GM18499 (cell line): ENCODE measurements at regions not wholly inside any gene's neighbourhood (a gene's known extent, or its start where the extent isn't known, plus 50 kb on each side); places are given as distances from the start of the nearest gene placed in this dataset.

ENCODE experiments used
- ATAC-seq: cut with Tn5 transposase; IDR thresholded peaks from one replicate; pipeline ENCODE4 v1.9.1; 2021; ENCODE audit warnings: moderate number of reproducible peaks; ENCODE audit not compliant: insufficient read depth, unreplicated experiment

DNA sequence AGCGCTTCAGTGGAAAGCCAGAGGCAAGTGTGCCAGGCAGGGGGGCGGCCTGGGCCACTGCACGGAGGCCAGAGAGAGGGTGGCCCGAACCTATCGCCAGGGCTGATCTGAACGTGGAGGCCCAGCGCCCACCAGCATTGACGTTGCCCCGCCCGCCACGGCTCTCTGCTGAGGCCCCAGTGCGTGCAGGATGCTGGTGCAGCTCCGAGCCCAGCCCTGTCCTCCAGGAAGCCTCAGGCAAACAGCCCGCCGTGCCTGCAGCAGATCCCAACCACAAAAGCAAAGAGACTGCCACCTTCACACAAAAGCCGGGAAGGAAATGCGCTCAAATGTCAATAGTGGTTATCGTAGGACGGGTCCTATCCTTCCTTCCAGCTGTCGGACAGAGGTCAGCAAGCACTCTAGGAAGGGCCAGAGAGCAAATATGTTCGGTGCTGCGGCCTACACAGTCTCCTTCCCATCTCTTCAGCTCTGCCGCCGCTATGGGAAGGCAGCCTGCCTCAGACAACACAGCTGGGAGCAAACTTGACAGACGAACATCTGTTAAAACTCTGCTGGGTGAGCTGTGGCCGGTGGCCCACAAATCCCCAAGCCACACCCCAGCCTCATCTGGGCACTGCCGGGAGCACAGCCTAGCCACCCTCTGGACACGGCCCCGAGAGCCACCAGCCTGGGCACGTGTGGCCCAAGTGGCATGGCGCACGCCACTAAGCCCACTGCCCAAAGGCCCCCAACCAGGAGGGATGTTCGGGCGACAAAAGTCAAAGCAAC is 146.2 kb downstream of the CRYBB2 start:
- no peak for ATAC-seq

DNA sequence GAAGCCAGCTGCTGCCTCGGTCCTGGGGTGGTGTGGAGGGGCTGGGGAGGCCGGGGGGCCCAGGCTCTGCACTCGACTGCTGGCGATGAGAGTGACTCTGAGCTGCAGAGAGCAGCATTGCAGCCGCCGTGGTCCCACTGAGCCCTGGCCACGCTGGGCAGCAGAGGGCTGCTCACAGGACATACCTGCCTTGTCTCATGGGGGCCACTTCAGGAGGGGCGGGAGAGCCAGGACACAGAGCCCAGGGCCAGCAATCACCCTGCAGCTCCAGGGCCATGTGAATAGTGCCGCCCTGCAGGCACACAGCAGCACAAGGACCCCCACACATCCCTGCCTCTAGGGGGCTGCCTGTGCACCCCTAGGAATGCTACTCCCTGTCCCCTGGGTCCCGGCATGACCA is 147.0 kb downstream of the CRYBB2 start:
- no peak for ATAC-seq

DNA sequence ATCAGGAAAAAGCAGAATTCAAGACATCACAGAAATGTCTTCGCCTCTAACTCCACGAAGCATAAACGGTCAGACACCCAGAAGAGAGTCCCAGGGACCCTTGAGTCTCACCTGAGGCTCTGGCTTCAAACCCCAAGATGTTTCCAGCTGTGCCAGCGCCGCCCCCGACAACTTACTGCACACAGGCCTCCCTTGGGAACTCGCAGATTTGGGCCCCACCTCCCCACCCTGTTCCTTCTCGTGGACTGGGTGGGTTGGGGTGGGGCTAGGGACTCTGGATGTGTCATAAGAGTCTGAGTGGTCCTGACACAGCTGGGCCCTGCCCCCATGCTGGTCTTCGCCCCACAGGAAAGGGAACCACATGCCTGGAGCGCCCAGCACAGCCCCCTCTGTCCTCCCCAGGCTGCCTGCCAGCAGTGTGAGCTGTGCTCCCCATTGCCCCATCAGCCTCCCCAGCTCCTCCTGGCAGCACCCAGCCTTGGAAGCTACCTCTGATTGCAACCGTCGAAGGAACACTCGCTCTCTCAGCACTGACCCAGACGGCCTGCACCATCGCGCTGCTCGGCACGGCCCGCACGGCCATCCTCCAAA is 147.5 kb downstream of the CRYBB2 start:
- ATAC-seq = no peak

DNA sequence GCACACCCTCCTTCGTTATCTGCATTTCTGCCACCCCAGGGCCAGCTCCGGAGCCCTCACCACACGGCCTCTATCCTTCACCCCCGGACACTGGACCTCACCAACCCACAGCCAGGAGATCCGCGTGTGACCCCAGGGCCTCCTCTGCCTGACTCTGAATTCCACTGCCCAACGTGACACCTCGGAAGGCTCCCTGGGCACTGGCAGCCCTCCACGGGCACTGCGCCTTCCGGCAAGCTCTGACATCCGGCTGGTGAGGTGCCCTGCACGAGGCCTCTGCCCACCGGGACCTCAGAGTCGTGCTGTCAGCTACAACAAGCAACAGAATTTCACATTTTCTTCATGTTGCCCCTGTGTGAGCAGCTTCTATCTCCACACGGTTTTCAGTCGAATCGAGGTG is 148.3 kb downstream of the CRYBB2 start:
- ATAC-seq = no peak

DNA sequence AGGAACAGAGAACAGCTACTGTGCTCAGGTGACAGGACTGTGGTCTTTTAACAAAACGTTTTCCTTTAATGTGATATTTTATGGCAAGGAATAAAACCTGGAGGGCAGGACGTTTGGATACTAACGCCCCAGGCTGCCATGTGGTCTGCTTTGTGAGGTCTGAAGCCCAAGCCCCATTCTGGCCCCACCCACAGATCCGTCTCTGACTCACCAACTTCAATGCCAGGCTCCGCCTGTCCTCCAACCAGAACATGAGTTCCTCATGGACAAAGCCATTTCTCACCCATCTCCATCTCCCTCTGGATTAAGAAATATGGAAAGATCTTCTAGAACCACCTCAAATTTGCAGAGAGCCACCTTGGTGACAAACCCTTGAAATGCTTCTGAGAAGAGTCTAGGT is 148.8 kb downstream of the CRYBB2 start:
- ATAC-seq = no peak

DNA sequence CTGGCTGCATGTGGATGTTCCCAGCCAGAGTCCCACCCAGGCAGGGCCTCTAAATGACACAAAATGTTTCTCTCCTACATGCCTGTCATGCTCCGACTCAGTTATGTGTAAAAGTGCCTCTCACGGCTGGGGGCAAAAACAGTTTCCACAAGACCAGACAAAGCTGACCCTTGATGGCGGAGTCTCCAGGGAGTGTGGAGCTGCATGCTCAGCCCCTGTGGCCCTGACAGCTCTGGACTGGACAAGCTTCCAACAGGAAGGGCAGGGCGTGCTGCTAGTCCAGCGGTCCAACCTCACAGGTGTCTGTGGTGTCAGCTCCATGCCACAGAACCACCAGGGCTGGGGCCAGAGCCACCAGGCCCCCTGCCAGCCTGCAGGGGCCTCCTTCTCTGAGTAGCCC is 149.6 kb downstream of the CRYBB2 start:
- no peak for ATAC-seq

DNA sequence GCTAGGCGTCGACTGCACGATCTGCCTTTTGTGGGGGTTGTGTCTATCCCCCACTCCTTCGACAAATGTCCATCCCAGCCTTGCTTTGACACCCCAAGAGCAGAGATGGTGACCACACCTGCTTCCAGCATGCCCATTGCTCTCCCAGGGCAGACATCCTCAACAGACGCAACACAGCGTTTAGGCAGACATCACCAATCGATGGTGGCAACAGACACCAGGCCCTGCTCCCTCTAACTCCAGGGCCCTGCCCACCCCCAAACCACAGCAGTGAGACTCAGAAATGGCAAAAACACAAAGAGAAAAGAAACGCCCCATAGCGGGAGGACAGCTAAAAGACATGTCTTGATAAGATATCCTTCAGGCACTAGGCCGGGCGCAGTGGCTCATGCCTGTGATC is 150.9 kb downstream of the CRYBB2 start:
- no peak for ATAC-seq

DNA sequence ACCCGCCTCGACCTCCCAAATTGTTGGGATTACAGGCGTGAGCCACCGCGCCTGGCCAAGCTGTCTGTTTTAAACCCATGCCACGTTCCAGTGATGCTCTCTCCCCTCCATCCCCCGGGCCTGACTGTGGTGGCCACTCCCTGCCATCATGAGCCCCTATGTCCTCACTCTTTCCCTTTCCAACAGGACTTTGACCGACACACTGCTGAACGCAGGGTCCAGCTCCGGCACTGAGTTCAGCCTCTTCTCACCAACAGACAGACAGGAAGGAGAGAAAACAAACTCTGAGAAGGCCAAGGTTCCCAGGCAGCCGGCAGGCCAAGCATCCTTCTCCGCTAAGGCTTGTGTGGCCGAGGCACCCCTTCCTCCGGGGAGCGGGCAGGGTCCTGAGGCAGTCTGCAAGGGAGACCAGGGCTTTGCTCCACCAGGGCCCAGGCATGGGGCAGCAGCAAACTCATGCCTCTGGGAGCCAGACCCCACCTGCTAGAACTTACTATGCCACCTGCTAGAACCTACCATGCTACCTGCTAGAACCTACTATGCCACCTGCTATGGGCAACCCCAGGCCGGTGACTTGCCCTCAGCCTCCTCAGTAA is 152.7 kb downstream of the CRYBB2 start:
- ATAC-seq = no peak

DNA sequence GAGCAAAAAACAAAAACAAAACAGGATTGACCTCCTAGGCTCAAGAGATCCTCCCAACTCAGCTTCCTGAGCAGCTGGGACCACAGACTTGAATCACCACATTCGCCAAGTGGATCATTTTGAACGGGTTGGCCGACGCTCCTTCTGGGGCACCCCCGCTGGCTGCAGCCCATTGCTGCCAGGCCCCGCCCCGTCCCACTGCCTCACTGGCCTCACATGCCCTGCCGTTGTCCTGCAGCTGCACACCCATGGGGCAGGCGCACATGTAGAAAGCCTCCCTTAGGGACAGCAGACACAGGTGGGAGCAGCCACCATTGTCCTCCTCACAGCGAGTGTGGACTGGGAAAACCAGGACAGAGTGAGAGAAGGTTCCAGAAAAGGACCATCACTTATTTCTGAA is 154.5 kb downstream of the CRYBB2 start:
- no peak for ATAC-seq

DNA sequence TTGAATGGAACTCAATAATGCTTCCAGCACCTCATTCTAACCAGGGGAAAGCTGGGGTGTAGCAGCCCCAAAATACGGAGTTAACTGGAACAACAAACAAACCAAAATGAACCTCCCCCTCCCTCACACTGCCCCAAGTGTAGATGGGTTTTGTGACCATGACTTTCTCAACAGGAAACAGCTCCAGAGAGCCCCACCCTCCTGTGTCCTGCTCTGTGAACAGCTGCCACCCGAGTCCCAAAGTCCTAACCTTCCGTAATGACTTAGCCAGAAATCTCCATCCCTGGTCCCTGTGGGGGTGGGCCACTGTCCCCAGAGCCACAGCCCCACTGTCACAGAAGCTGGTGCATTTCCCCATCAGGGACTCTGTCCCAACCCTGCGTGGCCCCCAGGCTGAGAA is 155.4 kb downstream of the CRYBB2 start:
- ATAC-seq = no peak

DNA sequence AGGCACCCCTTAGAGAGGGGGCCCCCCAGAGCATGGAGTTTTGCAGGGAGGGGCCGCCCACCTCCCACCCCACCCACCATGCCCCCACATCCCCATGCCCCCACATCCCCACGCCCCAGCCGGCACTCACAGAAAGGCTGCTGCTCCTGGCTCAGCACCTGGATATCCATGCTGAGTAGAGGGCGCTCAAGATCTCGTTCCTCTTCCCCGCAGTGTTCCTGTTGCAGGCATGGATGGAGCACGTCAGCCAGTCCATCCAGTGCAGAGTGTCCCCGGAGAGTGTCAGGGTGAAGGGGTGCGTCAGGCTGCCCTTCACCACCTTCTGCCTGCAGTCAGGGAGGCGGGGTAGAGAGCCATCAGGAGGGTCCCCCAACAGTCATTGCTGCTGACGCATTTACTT is 156.2 kb downstream of the CRYBB2 start:
- ATAC-seq = no peak

DNA sequence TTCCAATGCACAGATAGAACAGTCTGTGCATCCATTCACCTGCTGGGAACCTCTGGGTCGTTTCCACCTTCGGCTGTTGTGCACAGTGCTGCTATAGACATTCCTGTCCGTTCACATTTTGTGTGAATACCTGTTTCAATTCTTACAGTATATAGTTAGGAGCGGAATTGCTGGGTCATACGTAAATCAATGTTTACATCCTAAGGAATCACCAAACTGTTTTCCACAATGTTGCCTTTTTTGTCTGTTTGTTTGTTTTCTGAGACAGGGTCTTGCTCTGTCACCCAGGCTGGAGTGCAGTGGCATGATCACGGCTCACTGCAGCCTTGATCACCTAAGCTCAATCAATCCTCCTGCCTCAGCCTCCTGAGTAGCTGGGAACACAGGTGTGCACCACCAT is 158.3 kb downstream of the CRYBB2 start:
- ATAC-seq = no peak

DNA sequence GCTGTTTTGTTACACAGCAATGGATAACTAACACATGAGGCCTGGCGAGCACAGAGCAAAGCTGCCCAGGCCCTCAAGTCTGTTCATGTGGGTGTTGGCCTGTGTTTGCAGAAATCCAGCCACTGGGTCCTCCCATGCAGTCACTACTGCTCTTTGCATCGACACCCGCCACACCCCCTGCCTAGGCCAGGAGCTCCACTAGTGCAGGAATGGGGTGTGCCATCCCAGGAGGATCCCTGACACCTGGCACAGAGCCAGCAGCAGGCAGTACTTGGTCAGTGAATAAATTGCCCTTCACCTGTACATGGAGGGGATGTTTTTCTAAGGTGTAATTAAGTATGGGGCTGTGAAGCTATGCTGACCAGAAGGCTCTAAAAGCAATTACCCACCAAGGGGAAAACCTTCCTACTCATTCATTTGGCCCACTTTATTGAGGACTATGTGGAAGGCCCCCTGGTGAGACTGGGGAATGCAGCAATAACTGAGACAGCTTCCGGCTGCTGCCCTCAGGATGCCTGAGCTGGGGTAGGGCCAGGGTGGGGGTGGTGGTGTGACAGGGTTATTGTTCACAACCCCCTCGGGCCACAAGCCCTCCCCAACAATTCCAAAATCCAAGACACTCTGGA is 160.8 kb downstream of the CRYBB2 start:
- no peak for ATAC-seq

DNA sequence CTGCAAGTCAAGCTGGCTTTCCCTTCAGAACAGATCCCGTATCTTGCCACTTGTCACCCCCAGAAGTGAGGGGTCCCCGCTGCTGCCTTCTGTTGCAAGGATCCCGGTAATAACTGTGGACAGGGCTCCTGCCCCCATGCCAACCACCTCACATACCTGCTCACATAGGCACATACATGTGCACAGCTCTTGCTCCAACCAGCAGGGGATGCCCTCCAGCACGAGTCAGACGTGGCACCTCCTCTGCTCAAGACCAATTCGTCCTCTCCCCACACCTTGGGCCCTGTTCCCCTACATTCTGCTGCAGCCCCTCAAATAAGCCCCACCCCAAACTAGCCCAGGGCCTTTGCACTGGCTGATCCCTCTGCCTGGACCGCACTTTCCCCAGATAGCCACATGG is 163.3 kb downstream of the CRYBB2 start:
- ATAC-seq = no peak

DNA sequence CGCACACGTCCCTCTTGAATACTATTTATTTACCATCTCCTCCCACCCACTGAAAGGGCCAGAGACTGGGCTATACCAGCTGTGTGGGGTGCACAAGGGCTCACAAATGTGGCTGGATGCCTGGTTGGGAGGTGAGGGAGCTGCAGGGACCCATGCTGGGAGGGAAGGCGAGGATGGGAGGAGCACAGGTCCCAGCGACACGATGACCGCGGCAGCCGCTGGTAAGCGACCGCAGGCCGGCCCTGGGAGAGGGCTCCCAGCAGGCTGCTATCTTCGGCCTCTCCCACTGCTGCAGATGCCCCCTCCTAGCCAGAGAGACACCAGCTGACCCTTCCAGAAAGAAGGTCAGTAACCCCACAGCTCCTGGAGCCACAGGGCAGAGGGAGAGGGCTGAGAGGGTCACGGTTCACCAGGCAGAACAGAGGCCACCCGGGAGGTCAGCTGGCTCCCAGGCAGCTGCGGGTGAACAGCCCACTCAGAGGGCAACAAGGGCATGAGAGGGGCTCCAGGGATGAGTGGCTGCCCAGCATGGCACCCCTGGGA is 163.9 kb downstream of the CRYBB2 start:
- no peak for ATAC-seq

DNA sequence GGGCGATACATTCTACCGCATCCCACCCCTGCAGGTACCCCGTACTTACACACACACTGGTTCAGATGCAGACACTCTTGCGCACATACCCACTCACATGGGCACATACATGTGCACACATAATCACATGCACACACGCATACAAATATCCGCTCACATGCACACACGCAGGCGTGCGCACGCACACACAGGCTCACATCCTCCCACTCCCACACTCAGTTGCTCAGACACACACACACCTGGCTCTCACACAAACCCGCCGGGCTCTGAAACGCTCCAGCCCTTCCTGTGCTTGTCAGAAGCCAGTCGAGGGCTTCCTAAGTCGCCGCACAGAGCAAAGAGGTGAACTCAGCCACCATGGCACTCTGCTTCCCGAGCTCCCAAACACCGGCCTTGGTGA is 164.5 kb downstream of the CRYBB2 start:
- ATAC-seq = no peak

DNA sequence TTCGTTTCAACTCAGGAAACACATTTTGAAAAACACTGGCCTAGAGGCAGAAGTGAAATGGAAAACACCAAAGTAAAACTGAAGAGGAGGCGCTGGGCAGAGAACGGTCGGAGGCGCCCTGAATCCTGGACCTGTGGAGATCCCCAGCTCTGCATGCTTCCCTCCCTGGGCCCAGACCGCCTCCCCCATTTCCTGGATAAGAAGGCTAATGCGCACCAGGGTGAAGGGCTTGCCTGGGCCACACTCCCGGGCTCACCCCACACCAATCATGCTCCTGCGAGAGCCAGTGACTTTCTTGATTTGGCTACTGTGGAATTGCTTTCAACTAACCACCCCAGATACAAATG is 167.1 kb downstream of the CRYBB2 start:
- ATAC-seq = no peak

DNA sequence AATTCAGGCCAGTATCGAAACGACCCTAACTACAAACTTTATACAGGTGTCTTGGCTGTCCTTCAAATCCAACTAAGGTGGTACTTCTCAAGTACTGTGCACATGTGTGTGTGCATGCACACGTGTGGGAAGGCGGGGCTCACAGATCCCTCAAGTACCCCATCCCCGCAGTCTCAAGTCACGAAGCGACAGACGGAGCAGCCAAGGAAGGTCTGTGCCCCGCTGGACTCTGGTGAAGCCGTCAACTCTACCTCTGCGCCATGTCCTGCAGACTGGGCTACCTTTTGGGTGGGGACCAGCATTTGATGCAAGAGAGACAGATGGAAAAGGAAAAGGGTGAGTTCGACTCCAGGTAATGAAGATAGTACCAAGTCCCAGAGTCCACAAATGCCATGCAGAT is 169.0 kb downstream of the CRYBB2 start:
- no peak for ATAC-seq

DNA sequence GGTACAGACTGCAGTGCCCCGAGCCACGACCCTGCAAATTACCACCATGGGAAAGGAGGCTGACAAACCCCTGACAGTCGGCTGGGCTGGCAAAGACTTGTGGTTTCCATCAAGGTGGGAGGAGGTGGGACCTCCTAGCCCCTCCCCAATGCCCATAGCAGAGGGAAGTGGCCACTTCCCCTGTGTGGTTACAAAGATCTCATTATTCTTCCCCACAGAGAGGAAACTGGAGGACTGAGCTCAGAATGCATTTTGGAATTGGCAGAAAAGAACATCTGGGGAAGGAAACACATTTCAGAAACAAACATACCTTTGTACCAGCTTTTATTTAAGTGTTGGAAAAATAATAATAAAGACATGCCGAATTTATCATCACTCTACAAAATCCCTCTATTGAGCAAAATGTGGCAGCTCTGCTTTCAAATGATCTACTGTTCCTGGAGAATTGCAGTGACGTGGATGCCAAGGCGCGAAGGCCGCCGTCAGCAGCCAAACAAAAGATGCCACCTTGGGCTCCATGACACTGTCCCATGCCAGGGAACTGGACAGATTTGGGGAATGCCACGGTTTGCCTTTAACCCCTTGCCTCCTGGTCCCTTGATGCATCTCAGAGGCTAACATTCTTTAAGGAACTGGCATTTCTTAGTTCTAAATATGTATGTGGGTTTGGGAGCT is 169.6 kb downstream of the CRYBB2 start:
- ATAC-seq = no peak

DNA sequence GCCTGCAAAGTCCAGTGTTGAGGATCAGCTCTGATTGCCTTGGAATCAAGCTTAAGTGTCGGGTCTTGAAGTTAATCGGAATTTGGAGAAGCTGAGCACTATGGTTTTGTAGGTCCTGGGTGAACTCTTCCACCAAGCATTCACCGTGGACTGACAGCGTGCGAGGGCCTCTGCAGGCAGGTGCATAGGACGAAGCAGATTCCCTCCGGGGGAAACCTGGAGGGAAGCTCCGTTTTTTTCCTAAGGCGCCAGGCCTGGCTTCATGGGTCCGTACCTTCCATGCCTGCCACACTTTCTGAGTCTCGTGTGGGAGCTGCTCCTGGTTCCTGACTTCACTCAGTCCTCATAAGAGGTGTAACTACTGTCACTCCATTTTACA is 170.1 kb downstream of the CRYBB2 start:
- no peak for ATAC-seq
